ENCODE measurements at regions not wholly inside any gene's neighbourhood (a gene's known extent, or its start where the extent isn't known, plus 50 kb on each side); places are given as distances from the start of the nearest gene placed in this dataset.

DNA sequence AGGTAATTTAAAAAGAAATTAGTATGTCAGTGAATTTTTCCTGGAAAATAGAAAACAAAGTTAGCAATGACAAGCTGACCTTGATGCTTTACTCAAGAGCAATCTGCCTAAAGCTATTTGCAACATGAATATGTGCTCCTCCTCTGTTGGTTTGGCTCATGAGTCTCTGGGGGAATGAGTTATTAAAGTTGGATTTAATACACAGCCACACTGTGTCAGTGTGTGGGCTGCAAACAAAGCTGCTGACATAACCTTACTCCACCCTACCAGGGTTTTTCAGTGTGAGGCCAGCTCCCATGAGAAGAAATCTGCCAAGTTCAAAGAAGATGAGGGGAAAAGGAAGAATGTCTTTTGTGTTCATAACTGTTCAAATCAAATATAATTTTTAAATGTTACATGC lies 280.5 kb downstream of the TLL1 start:
- DNase-seq (no peak), ATAC-seq (no peak)
- TF ChIP-seq, protein P1, sequence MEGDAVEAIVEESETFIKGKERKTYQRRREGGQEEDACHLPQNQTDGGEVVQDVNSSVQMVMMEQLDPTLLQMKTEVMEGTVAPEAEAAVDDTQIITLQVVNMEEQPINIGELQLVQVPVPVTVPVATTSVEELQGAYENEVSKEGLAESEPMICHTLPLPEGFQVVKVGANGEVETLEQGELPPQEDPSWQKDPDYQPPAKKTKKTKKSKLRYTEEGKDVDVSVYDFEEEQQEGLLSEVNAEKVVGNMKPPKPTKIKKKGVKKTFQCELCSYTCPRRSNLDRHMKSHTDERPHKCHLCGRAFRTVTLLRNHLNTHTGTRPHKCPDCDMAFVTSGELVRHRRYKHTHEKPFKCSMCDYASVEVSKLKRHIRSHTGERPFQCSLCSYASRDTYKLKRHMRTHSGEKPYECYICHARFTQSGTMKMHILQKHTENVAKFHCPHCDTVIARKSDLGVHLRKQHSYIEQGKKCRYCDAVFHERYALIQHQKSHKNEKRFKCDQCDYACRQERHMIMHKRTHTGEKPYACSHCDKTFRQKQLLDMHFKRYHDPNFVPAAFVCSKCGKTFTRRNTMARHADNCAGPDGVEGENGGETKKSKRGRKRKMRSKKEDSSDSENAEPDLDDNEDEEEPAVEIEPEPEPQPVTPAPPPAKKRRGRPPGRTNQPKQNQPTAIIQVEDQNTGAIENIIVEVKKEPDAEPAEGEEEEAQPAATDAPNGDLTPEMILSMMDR (IDR thresholded peaks at IDR 0.05) = no peak
- no peak for TF ChIP-seq POLR2A (IDR thresholded peaks at IDR 0.05)
- no peak overlapping the region for H3K4me3 ChIP-seq
- intact Hi-C loops (cut with DNase I) = no loop called here
- H3K36me3 ChIP-seq = no peaks in the 10 kb centered on the region
- no peaks in the 10 kb centered on the region for H3K4me1 ChIP-seq
- H3K27me3 ChIP-seq = no peaks in the 10 kb centered on the region
- no peak overlapping the region for H3K27ac ChIP-seq
- H3K9me3 ChIP-seq = no peaks in the 10 kb centered on the region

DNA sequence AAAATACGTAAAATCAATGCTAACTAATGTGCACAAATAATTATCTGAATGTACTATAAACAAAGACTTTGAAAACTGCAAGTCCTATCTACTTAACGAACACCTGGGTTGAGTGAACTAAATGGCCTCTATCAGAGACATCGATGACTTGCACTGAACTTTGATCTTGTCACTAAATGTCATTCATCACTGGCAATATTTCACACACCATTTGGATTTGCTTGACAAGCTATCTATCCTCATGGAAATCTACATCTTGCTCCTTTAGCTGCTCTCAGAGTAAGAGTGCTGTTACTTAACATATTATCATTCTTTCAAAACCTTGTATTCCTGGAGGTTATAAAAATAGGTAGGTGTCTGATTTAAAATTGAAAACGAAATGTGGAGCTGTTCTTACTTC lies 289.3 kb downstream of the TLL1 start:
- Histone ChIP-seq H3K27ac (no peak overlapping the region), H3K9me3 (no peaks in the 10 kb centered on the region), H3K36me3 (no peaks in the 10 kb centered on the region), H3K27me3 (no peaks in the 10 kb centered on the region), H3K4me3 (no peak overlapping the region), H3K4me1 (no peaks in the 10 kb centered on the region)
- ATAC-seq (no peak), DNase-seq (no peak)
- TF ChIP-seq POLR2A (IDR thresholded peaks at IDR 0.05) = no peak
- TF ChIP-seq, protein P1 (IDR thresholded peaks at IDR 0.05) = no peak
- WGBS (ENCODE audit: insufficient coverage, low coverage, low lambda C conversion rate, missing lambda C conversion rate) = 10% methylated on average over 4 of the region's 4 CpGs
- intact Hi-C loops (cut with DNase I) = no loop called here

DNA sequence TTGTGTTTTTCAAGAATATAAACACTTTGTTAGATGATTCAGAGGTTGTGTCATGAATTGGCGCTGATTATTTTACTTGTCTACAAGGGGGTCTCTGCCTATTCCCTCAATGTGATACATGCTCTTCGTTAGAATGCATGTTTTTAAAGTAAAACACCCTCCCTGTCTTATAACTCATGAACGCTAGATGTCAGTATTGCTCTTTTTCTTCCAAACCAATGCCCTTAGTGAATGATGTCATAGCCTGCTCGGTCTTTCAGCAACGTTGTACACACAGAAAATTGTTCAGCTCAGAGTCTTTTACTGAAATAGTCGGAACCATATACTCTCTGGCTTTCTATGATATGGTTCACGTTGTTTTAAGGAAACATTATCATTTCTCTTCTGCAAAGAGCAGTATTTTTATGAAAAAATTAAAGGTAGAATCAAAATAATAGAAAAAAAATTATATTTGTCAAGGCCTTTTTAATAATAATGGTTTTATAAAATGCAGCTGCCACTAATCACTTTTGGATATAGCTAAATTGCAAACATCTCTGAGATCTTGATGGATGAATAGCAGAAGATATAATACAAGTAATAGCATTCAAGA lies 292.9 kb downstream of the TLL1 start:
- intact Hi-C loops (cut with DNase I) = no loop called here
- DNase-seq = no peak
- no peaks in the 10 kb centered on the region for H3K4me1 ChIP-seq
- 0% methylated on average over 7 of the region's 7 CpGs for WGBS (ENCODE audit: insufficient coverage, low coverage, low lambda C conversion rate, missing lambda C conversion rate)
- no peak overlapping the region for H3K27ac ChIP-seq
- H3K4me3 ChIP-seq = no peak overlapping the region
- TF ChIP-seq, protein P1 (IDR thresholded peaks at IDR 0.05) = peak; percentile 73 to 79 (median 74)
- no peak for TF ChIP-seq POLR2A (IDR thresholded peaks at IDR 0.05)
- H3K27me3 ChIP-seq = no peaks in the 10 kb centered on the region
- ATAC-seq = peak; percentile 91 to 99 (median 96)
- no peaks in the 10 kb centered on the region for H3K9me3 ChIP-seq
- H3K36me3 ChIP-seq = no peaks in the 10 kb centered on the region

DNA sequence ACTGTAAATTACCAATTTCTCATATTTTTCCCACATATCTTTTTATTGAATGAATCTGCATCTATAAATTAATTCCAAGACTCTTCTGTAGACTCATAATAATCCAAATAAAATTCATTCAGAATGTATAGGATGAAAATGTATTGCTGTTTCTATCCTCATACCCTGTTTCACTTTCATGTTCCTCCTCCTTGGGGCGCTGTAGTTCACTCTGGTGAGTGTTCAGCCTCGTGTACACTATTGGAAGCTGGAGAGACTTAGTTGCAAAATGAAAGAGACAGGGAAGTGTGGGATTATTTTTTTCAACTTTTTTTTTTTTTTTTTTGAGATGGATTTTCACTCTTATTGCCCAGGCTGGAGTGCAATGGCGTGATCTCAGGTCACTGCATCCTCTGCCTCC lies 296.1 kb downstream of the TLL1 start:
- intact Hi-C loops (cut with DNase I) = no loop called here
- TF ChIP-seq, protein P1 (IDR thresholded peaks at IDR 0.05) = no peak
- no peak for TF ChIP-seq POLR2A (IDR thresholded peaks at IDR 0.05)

DNA sequence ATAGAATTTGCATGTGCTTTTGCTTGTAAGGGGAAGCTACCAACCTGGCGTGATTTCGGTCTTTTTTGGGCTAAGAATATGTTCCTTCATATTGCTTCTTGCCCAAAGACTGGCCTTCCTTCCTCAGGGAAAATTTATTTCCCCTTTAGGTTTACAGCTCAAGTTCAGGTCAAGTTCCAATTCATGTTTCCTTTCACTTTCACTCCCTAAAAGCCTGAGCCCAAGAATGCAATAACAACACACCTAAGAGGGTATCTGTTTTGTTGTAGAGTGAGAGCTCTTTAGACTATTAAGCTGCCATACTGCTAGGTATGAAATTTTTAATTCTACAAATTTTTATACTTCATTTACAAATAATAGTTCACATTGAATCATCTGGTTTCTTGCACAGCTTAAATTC lies 299.6 kb downstream of the TLL1 start:
- Histone ChIP-seq H3K4me1 (no peaks in the 10 kb centered on the region), H3K27me3 (no peaks in the 10 kb centered on the region), H3K27ac (no peak overlapping the region), H3K9me3 (no peaks in the 10 kb centered on the region), H3K4me3 (no peak overlapping the region), H3K36me3 (no peaks in the 10 kb centered on the region)
- TF ChIP-seq POLR2A (IDR thresholded peaks at IDR 0.05) = no peak
- TF ChIP-seq, protein P1 (IDR thresholded peaks at IDR 0.05) = no peak
- ATAC-seq (peak in 1 of 4 donors; percentile 39), DNase-seq (no peak)
- intact Hi-C loops (cut with DNase I) = no loop called here
- 22% methylated on average over 2 of the region's 2 CpGs for WGBS (ENCODE audit: insufficient coverage, low coverage, low lambda C conversion rate, missing lambda C conversion rate)

More for the DNA sequence above, 296.1 kb downstream of the TLL1 start:
- Histone ChIP-seq H3K4me1 (no peaks in the 10 kb centered on the region), H3K27ac (no peak overlapping the region), H3K9me3 (no peaks in the 10 kb centered on the region), H3K4me3 (no peak overlapping the region), H3K36me3 (no peaks in the 10 kb centered on the region), H3K27me3 (no peaks in the 10 kb centered on the region)
- DNase-seq = no peak
- no peak for ATAC-seq
- WGBS (ENCODE audit: insufficient coverage, low coverage, low lambda C conversion rate, missing lambda C conversion rate) = 38% methylated on average over 3 of the region's 3 CpGs
